Cardiac septum (tissue), 1 donor: ENCODE measurements at regions not wholly inside any gene's neighbourhood (a gene's known extent, or its start where the extent isn't known, plus 50 kb on each side); places are given as distances from the start of the nearest gene placed in this dataset.

Source experiments
- DNase-seq: peaks from one replicate; pipeline ENCODE4 v3.0.0-alpha.2; 2020; ENCODE audit warnings: low spot score
- intact Hi-C: fragments of 100-400 bp; cut with DNase I; formaldehyde crosslinking; loops from one replicate; pipeline ENCODE4 v1.14.0; 2022
- donor health status: DM: no; HTN: no; CAD: no.

- intact Hi-C loops = no loop called here
- DNase-seq = no peak
Observed at GRCh38 chr20:50416269-50417022, 93.7 kb upstream of the PTPN1 start.

DNA sequence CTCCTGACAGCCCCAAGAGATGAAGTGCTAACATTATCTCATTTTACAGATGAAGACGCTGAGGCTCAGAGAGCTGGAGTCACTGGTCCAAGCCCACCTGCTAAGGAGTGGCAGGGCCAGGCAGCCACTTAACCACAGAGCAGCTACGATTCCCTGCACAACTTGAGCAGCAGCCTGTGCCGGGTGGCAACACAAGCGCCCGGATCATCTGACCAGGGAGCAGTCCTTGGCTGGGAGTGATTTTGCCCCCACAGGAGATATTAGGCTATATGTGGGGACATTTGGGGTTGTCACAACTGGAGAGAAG, 93.2 kb upstream of the PTPN1 start:
- intact Hi-C loops = no loop called here
- DNase-seq = no peak

GRCh38 chr20:50417484-50418235, 92.5 kb upstream of the PTPN1 start:
- intact Hi-C loops = no loop called here

GRCh38 chr20:50418890-50419642, 91.1 kb upstream of the PTPN1 start:
- intact Hi-C loops = no loop called here

More at GRCh38 chr20:50417484-50418235, 92.5 kb upstream of the PTPN1 start:
- DNase-seq = no peak

DNA sequence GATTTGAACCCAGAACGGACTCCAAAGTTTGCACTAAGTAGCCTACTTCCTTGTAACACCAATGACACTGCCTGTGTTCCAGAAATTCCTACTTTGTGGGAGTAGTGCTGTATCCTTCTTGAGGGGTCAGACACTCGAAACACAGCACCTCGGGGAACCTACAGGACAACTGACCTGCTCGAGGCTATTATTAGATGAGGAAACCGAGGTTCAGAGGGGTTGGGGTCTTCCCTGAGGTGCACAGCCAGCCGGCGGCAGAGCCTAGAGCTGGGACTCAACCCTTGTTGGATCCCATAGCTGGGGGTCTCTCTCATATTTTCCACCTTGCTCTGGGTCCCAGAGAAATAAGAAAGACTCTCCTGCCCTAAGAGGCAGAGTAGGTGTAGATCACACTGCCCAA, 89.8 kb upstream of the PTPN1 start:
- no peak for DNase-seq
- intact Hi-C loops = no loop called here

More at GRCh38 chr20:50418890-50419642, 91.1 kb upstream of the PTPN1 start:
- DNase-seq = no peak

DNA sequence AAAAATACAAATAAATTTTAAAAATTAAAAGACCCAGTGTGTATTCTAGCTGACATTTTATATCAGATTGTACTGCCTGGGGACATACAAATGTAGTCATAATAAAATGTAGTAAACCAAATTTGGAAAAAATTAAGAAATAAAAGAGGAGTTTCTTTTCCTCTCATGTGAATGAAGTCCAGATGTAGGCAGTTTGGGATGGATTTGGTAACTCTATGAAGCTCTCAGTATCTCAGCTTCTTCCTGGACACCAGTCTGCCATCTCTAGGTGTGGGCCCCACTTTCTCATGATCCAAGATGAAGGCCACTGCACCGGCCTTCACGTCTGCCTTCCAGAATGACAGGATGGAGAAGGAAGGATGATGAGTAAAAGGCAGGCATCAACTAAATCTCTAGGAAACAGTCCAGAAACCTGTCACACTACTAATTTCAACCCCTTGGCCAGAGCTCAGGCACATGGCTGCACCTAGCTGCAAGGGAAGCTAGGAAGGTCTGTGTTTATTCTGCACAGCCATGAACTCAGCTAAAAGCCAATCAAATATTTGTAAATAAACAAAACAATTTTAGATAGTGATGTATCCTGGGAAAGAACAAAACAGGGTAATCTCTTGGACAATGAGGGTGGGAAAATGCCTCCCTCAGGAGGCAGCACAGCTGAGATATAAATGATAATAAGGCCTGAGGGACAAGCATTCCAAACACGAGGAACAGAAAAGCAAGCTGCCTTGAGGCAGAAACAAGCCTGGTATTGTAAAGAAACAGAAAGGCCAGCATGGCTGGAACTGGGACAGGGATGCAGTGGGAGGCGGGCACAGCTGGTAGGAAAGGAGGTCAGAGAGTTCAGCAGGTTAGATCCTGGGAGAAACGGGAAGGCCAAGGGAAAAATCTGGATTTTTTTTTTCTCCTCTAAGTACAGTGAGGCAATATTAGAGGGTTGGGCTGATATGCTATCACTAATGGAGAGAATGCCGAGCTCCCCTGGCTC, 88.5 kb upstream of the PTPN1 start:
- intact Hi-C loops = no loop called here
- DNase-seq = no peak

DNA sequence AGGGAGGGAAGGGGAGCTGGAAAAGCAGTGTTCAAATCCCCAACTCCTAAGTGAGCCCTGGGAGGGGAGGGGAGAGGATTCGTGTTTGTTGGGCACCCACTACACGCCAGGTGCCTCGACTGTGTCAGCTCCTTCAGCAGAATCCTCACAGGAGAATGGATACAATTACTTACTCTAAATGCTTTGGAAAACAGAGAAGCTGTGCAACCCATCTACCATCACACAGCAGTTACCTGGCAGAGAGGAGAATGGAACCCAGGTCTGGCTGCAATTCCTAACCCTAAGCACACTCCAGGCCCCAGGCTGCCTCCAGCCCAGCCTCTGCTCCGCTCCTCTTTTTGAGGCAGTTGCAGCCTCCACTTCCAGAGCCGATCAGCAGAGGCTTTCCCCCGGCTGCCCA, 86.4 kb upstream of the PTPN1 start:
- DNase-seq = no peak

DNA sequence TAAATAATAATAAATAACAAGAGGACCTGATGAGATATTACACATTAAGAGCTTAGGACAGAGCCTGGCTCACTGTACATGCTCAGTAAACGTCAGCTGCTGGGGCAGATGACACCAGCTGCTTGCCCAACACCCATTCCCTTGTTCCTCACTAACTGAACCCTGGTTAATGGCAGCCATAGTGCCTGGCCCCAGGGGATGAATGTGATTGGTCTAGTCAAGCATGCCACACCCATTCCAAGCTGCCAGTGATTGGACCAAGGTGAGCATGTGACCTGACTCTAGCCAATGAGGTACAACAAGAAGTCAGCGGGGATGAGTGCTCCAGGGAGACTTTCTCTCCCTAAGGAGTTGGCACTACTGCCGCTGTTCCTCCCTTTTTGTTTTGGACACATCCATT, 85.1 kb upstream of the PTPN1 start:
- intact Hi-C loops = no loop called here
- no peak for DNase-seq

More for the DNA sequence above, 86.4 kb upstream of the PTPN1 start:
- intact Hi-C loops = no loop called here

GRCh38 chr20:50426866-50427718, 83.1 kb upstream of the PTPN1 start:
- intact Hi-C loops = no loop called here

DNA sequence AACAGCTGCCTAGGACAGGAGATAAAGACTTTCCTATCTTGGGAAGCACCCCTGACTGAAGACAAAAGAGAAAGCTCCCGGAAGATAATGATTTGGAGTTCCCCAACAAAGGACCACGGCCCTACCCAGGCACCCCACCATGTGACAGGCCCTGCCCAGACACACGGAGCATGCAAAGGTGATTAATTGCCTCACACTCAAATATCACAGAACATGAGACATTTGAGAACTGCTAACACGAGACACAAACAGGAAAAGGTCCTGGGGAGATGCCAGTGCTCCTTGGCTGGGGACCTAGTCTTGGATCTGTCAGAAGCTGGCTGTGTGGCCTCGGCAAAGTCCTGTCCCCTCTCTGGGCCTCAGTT, 82.5 kb upstream of the PTPN1 start:
- DNase-seq = no peak

More at GRCh38 chr20:50426866-50427718, 83.1 kb upstream of the PTPN1 start:
- no peak for DNase-seq

DNA sequence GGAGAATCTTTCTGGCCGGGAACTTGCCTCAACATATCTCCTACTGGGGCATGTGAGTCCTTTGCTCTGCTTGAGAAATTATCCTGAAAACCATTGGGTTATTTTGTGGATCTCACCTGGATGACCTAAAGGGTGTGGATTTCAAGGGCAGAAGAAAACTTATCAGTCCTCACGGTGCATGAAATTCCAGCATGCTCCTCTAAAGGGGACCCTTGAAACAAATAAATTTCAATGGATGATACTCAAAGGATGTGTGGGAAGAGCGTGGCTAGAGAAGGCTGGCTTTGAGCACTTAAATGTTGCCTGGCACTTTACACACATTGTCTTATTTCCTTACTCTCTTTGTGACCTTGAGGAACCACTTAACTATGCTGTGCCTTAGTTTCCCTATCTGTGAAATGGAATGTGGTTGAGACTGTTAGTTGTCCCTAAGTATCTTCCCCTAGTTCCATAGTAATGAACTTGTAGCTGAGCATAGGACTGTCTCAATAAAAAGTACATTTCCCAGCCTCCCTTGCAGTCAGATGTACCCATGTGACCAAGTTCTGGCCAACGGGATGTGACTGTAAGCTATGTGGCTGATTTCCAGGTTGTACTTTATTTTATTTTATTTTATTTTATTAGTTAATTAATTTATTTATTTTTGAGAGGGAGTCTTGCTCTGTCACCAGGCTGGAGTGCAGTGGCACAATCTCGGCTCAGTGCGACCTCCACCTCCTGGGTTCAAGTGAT, 81.9 kb upstream of the PTPN1 start:
- intact Hi-C loops = no loop called here
- no peak for DNase-seq

More for the DNA sequence above, 82.5 kb upstream of the PTPN1 start:
- intact Hi-C loops = no loop called here

- no peak for DNase-seq
- intact Hi-C loops = no loop called here
Observed at GRCh38 chr20:50429412-50429811, 80.8 kb upstream of the PTPN1 start.

- no peak for DNase-seq
- intact Hi-C loops = no loop called here
Observed at GRCh38 chr20:50431066-50431450, 79.1 kb upstream of the PTPN1 start.

DNA sequence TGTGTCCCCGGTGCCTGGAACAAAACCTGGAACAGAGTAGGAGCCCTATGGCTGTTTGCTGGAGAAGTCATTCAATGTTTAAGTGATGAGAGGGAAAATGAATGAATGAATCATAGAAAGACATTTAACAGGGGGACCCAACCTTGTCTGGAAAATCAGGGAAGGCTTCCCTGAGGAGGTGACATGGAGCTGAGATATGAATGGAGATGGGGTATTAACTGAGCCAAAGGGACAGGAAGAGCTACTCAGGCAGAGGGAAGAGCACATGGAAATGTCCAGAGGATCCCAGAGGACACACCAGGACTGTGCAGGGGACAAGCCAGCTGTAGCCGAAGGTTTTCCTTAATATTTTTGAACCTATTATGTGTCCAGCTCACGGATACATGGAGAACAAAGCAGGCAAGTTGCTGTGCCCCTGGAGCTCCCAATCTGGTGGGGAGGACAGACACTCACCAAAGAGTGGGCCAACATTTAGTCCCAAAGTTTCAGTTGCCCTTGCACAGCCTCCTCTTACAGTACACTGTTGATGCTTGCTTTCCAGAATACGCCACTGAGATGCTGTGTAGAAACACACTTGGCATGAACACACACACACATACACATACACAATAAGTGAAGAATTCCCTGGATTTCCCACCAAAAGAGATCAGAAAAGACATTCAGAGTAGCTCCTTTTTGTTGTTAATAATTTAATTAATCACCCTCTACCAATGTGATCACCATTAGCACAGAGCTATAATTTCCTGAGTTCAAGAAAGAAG, 77.0 kb upstream of the PTPN1 start:
- intact Hi-C loops = no loop called here
- DNase-seq = no peak

- DNase-seq = no peak
- intact Hi-C loops = no loop called here
Observed at GRCh38 chr20:50434321-50434652, 75.9 kb upstream of the PTPN1 start.

DNA sequence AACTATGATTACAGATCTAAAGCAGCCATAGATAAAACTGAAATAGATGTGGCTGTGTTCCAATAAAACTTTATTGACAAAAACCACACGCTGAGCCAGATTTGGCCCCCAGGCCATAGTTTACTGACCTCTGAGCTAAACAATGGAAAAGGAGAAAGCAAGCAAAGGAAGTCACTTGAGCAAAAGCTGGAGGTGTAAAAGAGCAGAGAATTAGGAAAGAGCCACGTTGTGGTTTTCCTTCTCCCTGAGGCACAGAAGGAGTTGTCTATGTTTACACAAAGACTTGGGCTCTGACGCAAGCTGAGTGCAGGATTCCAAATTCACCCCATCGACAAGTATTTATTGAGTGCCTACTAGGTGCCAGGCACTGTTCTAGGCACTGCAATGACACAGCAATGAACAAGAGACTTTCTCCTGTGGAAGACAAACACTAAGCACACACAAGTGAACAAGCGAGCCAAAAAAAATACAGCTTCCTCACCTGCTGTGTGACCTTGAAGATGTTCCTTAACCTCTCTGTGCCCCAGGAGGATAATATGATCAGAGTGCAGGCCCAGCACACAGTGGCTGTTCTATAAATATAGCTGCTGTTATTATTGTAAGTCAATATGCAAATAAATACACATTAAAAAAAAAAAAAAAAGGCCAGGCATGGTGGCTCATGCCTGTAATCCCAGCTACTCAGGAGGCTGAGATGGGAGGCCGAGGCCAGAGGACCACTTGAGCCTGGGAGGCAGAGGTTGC, 75.4 kb upstream of the PTPN1 start:
- intact Hi-C loops = no loop called here
- DNase-seq = no peak
